NCI-H2196 treated with DMSO at 0.1 percent for 48 hours (cell line): ENCODE measurements at regions not wholly inside any gene's neighbourhood (a gene's known extent, or its start where the extent isn't known, plus 50 kb on each side); places are given as distances from the start of the nearest gene placed in this dataset.

ENCODE experiments used
- DNase-seq: peaks from one replicate; lab custom pipeline; 2025; ENCODE audit not compliant: unreplicated experiment; lab: John Stamatoyannopoulos, UW

GRCh38 chrX:139125916-139126315 lies 404.6 kb upstream of the F9 start:
- DNase-seq: no peak

GRCh38 chrX:139121616-139122286 lies 408.8 kb upstream of the F9 start:
- DNase-seq: no peak

GRCh38 chrX:139120760-139121159 lies 409.2 kb upstream of the FGF13 start:
- DNase-seq: no peak

GRCh38 chrX:139113708-139114107 lies 402.2 kb upstream of the FGF13 start:
- DNase-seq: no peak

GRCh38 chrX:139112432-139112831 lies 400.9 kb upstream of the FGF13 start:
- DNase-seq: peak; percentile 29

- DNase-seq: no peak
Observed at GRCh38 chrX:139106069-139106468, 394.6 kb upstream of the FGF13 start.

GRCh38 chrX:139094671-139095592 lies 383.4 kb upstream of the FGF13 start:
- DNase-seq: no peak

- DNase-seq: no peak
Observed at GRCh38 chrX:139093201-139093600, 381.7 kb upstream of the FGF13 start.

- no peak for DNase-seq
Observed at GRCh38 chrX:139091878-139092277, 380.4 kb upstream of the FGF13 start.

GRCh38 chrX:139091066-139091465 lies 379.5 kb upstream of the FGF13 start:
- DNase-seq: no peak

GRCh38 chrX:139086246-139086645 lies 374.7 kb upstream of the FGF13 start:
- DNase-seq: no peak

- DNase-seq: no peak
Observed at GRCh38 chrX:139085404-139085803, 373.9 kb upstream of the FGF13 start.

- no peak for DNase-seq
Observed at GRCh38 chrX:139083191-139083590, 371.7 kb upstream of the FGF13 start.

- DNase-seq: no peak
Observed at GRCh38 chrX:139081965-139082364, 370.4 kb upstream of the FGF13 start.

GRCh38 chrX:139079789-139080188 lies 368.3 kb upstream of the FGF13 start:
- DNase-seq: no peak

GRCh38 chrX:139078761-139079280 lies 367.3 kb upstream of the FGF13 start:
- DNase-seq: no peak

GRCh38 chrX:139078342-139078741 lies 366.8 kb upstream of the FGF13 start:
- no peak for DNase-seq

- DNase-seq: no peak
Observed at GRCh38 chrX:139077281-139078250, 366.0 kb upstream of the FGF13 start.

GRCh38 chrX:139063364-139063763 lies 351.8 kb upstream of the FGF13 start:
- no peak for DNase-seq

GRCh38 chrX:139058831-139059495 lies 347.4 kb upstream of the FGF13 start:
- no peak for DNase-seq
